ENCODE measurements at regions not wholly inside any gene's neighbourhood (a gene's known extent, or its start where the extent isn't known, plus 50 kb on each side); places are given as distances from the start of the nearest gene placed in this dataset.
"Not testable (repeated sequence)": the region's sequence is repeated elsewhere in the genome, so short reads cannot be mapped to it uniquely, and the experiment has no call there.

DNA sequence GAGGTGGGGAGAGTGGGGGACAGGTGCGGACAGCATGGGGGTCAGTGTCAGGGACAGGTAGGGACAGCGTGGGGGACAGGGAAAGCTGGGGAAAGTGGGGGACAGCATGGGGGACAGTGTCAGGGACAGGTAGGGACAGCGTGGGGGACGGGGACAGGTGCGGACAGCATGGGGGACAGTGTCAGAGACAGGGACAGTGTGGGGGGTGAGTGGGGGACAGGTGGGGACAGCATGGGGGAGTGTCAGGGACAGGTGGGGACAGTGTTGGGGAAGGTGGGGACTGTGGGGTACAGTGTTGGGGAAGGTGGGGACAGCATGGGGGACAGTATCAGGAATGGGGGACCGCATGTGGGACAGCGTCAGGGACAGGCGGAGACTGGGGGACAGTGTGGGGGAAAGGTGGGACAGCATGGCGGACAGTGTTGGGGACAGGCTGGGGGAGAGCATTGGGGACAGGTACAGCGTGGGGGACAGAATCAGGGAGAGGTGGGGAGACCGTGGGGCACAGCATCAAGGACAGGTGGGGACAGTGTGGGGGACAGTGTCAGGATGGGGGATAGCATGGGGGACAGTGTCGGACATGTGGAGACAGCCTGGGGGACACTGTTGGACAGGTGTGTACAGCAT lies 96.1 kb downstream of the TMEM121 start:
- no peak for DNase-seq

DNA sequence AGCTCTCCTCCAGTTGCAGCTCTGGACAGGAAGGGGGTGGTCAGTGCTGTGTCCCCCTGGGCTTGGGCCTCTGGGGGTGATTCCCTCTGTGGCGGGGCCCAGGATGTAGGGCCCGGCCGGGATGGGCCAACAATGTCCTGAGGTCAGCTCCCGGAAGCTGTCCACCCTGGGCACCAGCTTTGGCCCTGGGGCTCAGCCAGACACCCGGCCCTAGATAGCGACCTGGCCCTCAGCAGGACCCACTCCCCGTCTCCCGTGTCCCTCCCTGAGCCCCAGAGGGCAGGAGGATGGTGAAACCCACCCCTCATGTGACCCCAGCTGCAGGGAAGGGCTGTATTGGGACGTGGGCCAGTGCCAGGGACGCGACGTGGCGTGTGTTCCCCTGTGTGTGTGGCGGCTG lies 96.8 kb downstream of the TMEM121 start:
- not testable (repeated sequence) for DNase-seq

DNA sequence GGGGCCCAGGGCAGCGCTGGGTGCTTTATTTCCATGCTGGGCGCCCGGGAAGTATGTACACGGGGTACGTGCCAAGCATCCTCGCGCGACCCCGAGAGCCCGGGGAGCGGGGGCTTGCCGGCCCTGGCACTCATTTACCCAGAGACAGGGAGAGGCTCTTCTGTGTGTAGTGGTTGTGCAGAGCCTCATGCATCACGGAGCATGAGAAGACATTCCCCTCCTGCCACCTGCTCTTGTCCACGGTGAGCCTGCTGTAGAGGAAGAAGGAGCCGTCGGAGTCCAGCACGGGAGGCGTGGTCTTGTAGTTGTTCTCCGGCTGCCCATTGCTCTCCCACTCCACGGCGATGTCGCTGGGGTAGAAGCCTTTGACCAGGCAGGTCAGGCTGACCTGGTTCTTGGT lies 98.0 kb downstream of the TMEM121 start:
- DNase-seq = not testable (repeated sequence)

DNA sequence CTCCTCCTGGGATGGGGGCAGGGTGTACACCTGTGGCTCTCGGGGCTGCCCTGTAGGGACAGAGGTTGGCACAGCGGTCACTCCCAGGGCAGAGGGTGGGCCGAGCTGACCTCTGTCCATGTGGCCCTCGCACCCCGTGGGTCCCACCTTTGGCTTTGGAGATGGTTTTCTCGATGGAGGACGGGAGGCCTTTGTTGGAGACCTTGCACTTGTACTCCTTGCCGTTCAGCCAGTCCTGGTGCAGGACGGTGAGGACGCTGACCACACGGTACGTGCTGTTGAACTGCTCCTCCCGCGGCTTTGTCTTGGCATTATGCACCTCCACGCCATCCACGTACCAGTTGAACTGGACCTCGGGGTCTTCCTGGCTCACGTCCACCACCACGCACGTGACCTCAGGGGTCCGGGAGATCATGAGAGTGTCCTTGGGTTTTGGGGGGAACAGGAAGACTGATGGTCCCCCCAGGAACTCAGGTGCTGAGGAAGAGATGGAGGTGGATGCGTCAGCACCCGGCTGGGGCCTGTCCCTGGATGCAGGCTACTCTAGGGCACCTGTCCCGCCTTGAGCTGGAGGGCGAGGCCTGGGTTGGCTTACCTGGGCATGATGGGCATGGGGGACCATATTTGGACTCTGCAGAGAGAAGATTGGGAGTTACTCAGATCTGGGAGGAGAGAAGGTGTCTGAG lies 98.5 kb downstream of the TMEM121 start:
- DNase-seq = not testable (repeated sequence)

DNA sequence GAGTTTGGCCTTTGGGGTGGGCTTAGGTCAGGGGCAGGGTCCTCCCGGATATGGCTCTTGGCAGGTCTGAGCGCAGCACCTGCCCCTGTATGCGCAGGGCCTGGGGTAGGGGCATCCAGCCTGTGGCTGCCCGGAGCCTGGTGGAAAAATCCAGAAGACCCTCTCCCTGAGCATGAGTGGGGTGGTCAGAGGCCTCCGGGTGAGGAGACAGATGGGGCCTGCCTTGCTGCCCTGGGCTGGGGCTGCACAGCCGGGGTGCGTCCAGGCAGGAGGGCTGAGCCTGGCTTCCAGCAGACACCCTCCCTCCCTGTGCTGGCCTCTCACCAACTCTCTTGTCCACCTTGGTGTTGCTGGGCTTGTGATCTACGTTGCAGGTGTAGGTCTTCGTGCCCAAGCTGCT lies 99.1 kb downstream of the TMEM121 start:
- not testable (repeated sequence) for DNase-seq

DNA sequence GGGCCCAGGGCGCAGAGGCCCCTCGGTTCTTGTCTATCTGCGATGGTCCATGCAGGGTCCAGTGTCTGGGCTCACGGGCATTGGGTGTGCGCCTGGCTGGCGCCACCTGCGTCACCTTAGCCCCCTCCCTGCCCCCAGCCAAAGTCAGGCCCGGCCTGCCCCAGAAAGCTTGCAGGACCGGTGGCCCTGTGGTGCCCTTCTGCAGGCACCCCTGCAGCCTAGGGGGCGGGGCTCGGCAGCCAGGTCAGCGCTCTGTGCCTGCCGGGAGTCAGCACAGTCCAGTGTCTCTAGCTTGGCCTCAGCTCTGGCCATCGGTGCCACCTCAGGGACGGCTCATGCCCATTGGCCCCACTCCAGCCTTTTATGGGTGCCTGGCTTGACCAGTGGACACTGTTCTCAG lies 99.7 kb downstream of the TMEM121 start:
- DNase-seq = not testable (repeated sequence)

DNA sequence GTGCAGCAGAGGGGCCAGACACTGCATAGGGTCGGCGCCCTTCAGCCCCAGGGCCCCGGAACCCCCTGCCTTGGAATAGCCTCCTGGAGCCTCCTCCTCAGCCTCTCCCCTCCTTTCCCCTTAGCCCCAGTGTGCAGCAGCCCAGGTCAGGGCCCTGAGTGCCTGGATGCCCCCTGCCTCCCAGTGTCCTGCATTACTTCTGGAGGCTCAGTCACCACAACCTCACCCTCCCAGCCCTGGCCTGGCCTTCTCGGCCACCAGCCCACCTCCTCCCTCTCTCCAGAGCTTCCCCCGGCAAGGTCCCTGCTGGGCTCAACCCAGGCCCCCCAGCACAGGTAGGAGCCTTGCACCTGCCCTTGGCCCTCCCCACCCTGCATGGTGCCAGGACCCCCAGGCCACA lies 100.3 kb downstream of the TMEM121 start:
- DNase-seq = not testable (repeated sequence)

DNA sequence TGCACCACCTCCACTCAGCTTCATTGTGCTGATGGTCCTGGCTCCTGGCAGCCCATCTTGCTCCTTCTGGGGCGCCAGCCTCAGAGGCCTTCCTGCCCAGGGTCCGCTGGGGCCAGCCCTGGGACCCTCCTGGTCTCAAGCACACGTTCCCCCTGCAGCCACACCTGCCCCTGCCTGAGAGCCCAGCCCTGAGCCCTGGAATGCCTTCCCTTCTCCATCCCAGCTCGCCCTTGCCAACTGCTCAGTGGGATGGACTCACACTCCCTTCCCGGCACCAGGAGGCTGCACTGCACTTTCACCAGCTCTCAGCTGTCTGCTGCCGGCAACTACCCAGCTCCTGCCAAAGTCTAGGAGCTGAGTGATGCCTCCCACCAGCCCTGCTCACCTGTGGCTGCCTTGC lies 100.9 kb downstream of the TMEM121 start:
- DNase-seq = not testable (repeated sequence)

DNA sequence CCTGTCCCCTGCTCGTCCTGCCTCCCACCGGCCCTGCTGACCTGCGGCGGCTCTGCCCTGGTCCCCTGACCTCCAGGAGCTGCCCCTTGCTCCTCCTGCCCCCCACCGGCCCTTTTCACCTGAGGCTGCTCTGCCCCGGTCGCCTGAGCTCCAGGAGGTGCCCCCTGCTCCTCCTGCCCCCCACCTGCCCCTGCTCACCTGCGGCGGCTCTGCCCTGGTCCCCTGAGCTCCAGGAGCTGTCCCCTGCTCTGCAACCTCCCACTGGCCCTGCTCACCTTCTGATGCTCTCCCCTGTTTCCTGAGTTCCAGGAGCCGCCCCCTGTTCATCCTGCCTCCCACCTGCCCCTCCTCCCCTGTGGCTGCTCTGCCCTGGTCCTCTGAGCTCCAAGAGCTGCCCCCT lies 101.3 kb downstream of the TMEM121 start:
- DNase-seq = no peak

DNA sequence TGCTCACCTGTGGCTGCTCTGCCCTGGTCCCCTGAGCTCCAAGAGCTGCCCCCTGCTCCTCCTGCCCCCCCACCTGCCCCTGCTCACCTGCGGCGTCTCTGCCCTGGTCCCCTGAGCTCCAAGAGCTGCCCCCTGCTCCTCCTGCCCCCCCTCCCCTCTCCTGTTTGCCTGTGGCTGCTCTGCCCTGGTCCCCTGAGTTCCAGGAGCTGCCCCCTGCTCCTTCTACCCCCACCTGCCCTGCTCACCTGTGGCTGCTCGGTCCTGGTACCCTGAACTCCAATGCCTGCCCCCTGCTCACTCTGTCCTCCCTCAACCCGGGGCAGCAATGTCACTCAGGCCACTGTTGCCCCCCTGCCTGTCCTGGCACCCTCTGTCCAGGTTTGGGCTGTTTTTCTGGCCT lies 101.7 kb downstream of the TMEM121 start:
- DNase-seq = not testable (repeated sequence)

DNA sequence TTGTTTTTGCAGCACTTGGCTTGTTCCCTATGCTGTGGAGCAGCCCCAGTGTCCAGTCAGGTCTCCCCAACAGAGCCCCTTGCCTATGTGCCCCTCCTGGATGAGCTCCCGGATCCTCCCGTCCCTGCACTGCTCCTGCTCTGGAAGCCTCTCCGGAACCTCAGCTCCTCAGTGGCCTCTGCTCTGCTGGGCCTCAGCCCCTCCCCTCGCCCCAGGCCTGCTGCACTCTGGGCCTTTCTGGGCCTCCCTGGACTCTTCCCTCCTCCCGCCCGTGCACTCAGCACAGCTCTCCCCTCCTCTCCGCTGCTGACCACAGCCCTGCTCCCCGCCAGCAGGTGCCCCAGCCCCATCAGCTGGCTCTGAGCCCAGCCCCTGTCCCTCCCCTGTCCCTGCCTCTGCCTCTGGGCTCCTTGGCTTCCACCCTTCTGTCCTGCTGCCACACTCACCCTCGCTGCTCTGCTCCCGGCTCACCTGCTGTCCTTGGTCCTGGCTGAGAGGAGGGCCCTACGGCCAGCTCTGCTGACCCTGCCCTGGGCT lies 102.2 kb downstream of the TMEM121 start:
- not testable (repeated sequence) for DNase-seq

DNA sequence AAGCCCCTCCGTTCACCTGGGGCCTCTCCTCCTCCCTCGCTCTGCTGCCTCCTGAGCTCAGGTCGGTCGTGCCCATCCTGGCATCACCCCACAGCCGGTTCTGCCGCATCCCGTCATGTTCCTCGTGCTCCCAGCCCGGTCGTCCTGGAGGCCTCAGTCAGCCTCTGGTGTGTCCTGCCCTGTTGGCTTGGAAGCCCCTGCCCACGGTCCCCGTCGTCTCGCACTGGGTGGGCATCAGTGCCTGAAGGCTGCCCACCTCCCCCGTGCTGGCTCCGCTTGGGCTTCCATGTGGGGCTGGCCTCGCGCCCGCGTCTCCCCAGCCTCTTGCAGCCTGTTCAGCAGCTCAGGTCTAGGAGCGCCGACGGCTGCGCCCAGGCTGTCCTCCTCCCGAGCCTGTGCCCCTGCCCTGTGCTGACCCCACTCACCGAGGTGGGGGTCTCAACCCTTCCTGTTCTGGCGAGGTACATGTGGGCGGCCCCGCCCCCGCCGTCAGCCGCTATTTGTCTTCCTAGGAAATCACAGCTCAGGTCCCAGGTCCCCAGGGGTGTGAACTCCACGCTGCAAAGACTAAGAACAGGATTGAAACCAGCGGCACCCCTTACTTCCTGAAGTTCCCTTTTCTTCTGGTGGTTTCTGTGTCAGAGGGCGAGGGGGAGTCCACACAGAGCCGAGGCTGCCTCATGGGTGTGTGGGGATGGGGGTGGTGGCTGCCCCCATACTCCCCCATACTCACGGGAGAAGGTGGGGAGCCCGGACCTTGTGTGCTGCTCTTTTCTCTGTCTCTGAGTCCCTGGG lies 102.9 kb downstream of the TMEM121 start:
- DNase-seq = not testable (repeated sequence)

DNA sequence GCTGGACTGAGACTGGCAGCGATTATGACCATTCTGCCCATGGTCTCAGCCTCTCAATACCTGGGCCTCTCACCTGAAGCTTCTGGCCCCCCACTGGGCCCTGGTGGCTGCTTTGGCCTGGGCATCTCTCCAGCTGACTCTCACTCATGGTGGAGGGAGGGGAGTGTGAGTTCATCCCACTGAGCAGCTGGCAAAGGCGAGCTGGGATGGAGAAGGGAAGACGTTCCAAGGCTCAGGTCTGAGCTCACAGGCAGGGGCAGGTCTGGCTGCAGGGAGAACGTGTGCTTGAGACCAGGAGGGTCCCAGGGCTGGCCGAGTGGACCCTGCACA lies 103.5 kb downstream of the TMEM121 start:
- no peak for DNase-seq

DNA sequence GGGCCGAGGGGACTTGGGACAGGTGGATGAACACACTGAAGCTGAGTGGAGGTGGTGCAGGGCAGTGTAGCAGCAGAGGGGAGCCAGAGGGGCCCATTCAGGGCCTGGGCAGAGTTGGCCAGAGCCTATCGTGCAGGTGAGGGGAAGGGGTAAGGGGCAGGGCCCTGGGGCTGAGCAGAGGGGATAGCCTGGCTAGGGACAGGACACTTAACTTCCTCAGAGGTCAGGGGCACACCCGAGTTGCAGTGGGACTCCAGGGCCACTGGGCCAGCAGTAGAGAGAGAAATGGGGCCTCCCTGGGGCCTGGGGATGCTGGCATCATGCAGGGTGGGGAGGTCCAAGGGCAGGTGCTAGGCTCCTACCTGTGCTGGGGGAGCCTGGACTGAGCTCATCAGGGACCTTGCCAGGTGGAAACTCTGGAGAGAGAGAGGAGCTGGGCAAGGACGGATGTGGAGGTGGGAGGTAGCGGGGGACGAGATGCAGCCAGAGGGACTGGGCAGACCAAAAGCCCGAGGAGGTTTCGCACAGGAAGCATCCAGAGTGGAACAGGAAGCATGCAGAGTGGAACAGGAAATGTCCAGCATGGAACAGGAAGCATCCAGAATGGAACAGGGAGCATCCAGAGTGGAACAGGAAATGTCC lies 104.0 kb downstream of the TMEM121 start:
- not testable (repeated sequence) for DNase-seq

DNA sequence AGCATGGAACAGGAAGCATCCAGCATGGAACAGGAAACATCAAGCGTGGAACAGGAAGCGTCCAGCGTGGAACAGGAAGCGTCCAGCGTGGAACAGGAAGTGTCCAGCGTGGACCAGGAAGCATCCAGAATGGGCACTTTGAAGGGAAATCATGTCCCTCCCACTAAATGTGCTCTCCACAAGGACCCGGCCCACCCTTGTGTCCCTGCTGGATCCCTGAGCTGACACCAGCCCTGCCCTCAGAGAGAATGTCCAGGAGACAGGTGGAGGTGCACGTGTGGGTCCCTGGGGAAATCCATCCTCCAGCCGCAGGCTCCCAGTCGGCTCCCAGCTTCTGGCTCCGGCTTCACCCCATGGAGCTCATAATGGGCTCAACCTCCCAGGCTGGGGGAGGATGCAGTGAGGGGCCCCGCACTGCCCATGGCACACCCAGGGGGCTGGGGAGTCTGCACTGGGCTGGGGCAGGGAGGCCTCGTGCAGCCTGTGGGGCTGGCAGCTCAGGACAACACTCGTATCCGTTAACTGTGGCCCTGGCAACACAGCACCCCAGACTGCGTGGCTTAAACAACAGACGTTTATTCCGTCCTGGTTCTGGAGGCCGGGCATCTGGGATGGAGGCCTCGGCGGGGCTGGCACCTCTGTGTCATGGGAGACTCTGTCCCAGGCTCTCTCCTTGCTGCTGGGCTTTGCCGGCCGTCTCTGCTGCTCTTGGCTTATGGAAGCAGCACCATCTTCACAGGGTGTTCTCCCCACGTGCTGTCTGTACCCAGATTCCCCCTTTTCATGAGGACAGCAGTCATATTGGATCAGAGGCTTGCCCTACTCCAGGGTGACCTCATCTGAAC lies 104.8 kb downstream of the TMEM121 start:
- DNase-seq = not testable (repeated sequence)

DNA sequence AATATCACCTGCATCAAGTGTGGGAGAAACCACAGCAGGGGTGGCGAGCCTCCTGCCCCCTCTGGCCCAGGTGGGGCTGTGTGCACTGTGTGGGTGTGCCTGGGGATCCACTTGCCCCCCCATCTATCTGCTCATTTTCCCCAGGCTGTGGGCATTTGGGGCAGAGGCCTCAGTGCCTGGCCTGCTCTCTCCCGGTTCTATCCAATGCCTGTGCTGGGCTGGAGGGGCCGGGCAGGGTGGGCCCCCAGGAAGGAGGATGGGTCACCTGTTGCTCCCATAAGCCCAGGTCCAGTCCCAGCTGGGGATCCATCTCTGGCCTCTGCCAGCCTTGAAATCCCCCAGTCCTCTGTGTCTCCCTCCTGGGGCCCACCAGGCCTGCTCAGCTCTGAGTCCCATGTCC lies 105.6 kb downstream of the TMEM121 start:
- no peak for DNase-seq

DNA sequence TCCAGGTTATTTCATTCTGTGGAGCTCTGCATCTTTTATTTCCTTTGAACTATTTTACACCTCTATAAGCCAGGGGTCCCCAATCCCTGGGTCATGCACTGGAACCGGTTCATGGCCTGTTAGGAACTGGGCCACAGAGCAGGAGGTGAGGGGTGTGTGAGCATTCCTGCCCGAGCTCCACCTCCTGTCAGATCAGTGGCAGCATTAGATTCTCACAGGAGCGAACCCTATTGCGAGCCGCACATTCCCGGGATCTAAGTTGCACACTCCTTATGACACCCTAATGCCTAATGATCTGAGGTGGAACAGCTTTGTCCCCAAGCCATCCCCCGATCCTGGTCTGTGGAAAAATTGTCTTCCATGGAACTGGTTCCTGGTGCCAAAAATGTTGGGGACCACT lies 107.2 kb downstream of the TMEM121 start:
- not testable (repeated sequence) for DNase-seq

DNA sequence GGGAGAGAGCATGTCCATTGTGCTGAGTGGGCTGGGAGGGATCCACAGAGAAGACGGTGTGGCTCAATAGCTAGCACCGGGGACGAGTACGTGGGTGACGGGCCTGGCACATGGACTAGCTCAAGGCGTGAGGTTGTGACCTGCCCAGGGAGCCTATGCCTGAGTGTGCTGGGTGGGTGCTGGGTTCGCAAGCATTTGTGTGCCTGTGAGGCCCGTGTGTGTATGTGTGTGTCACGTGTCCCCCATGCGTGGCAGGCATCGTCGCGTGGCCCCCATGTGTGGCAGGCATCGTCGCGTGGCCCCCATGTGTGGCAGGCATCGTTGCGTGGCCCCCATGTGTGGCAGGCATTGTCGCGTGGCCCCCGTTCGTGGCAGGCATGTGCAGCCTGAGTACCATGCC lies 109.2 kb downstream of the TMEM121 start:
- no peak for DNase-seq

DNA sequence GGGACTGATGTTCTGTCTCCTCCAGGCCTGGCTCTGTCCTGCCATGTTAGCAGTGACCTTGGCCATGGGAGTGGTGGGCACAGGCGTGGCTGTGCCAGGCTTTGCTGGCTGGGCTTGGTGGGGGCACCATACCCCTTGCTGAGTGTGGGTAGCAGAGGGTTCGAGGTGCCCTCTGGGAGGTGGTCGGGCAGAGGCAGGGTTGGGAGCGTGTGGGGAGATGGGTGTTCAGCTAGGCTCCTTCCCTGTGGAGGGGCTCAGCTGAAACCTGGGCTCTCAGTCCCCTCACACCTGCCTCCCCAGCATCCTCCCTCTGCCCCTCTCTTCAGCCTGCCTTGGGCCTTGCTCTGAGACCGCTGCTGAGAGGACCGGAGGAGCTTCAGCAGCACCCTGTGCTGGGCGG lies 109.6 kb downstream of the TMEM121 start:
- not testable (repeated sequence) for DNase-seq

DNA sequence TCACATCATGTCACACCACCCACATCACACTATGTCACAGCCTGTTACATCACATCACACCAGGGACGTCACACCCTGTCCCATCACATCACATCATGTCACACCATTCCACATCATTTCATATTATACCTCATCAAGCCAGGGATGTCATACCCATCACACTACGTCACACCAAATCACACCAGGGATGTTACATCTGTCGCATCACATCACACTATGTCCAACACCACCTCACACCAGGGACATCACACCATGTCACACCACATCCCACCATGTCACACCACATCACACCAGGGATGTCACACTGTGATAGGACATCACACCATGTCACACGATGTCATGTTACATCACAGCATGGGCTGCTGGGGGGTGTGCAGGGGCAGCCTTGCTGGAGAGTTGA lies 110.6 kb downstream of the TMEM121 start:
- no peak for DNase-seq

DNA sequence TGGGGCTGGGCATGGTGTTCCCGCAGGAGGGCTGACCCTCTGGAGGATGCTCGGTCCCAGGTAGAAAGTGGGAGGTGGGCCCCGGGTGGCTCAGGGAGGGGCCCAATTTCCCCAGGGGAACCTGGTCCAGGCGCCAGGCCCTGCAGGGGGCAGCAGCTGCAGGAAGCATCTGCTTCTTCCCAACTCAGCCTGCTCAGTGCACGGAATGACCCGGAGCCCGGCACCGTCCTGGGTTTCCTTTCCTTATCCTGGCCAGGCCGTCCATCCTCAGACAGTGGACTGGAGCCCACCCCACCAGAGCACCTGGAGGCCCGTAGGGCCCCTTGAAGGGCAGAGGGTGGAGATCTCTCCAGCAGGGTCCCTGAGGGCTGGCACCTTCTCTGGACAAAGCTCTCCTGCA lies 111.0 kb downstream of the TMEM121 start:
- not testable (repeated sequence) for DNase-seq
